ENCODE measurements at regions not wholly inside any gene's neighbourhood (a gene's known extent, or its start where the extent isn't known, plus 50 kb on each side); places are given as distances from the start of the nearest gene placed in this dataset.

GRCh38 chr1:82840192-82840591 lies 1039.5 kb downstream of the ADGRL2 start:
- peaks cover 13% of the 10 kb centered on the region for H3K4me1 ChIP-seq (ENCODE audit: control insufficient read depth, insufficient read depth, low read length, poor library complexity, severe bottlenecking)
- 86% methylated on average over 1 of the region's 2 CpGs; no CpG with 5 or more reads in 1 of the 2 experiments for WGBS, 2 experiments (ENCODE audit: insufficient coverage in 2 of 2)

DNA sequence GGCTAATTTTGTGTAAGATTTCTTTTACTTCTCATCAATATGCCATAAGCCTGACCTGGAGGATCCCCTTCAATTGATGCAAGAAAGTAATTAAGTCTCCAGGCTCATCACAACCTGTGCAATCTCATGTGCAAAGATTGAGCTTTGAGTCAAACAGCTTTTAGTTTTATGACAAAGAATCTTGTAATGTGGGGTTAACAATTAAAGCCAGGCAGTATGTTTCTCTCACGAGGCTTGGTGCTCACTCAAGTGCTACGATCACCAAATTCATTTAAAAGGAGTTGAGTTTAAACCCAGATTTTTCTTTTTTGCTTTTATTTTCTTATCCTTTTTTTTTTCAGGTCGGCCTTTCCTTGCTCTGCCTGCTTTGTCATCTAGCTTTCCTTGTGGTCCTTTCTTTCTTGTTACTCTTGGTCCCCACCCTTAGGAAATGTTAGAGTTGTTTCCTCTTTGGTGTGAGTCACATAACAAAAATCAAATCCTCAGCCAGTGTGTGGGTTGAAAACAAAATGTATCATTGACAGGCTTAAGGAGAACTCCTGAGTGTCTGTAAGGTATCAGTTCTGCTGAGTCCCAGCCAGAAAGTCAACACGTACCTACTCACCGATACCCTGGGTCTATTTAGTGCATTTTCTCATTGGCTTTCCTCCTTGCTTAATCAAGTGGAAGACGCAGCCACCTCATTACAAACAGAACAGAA lies 1037.2 kb downstream of the ADGRL2 start:
- H3K36me3 ChIP-seq (ENCODE audit: control insufficient read depth, insufficient read depth, low read length): no peaks in the 10 kb centered on the region
- H3K4me1 ChIP-seq (ENCODE audit: control insufficient read depth, insufficient read depth, low read length, poor library complexity, severe bottlenecking): peaks cover 13% of the 10 kb centered on the region
- peak overlapping the region; percentile 42 for H3K27ac ChIP-seq (ENCODE audit: low read depth, low read length, severe bottlenecking)
- WGBS, 2 experiments (ENCODE audit: insufficient coverage in 2 of 2): 78 to 79% methylated on average over 4 to 5 of the region's 6 CpGs
- H3K9me3 ChIP-seq (ENCODE audit: control insufficient read depth, low read length): no peaks in the 10 kb centered on the region
- no peak overlapping the region for H3K4me3 ChIP-seq (ENCODE audit: extremely low read depth, insufficient read depth, low read length, poor library complexity, severe bottlenecking)

More at GRCh38 chr1:82840192-82840591, 1039.5 kb downstream of the ADGRL2 start:
- Histone ChIP-seq H3K4me3 (ENCODE audit: extremely low read depth, insufficient read depth, low read length, poor library complexity, severe bottlenecking) (no peak overlapping the region), H3K27ac (ENCODE audit: low read depth, low read length, severe bottlenecking) (no peak overlapping the region), H3K36me3 (ENCODE audit: control insufficient read depth, insufficient read depth, low read length) (no peaks in the 10 kb centered on the region), H3K9me3 (ENCODE audit: control insufficient read depth, low read length) (no peaks in the 10 kb centered on the region)

GRCh38 chr1:82836973-82837680 lies 1036.4 kb downstream of the ADGRL2 start:
- no peak overlapping the region for H3K4me3 ChIP-seq (ENCODE audit: extremely low read depth, insufficient read depth, low read length, poor library complexity, severe bottlenecking)
- 93% methylated on average over 2 of the region's 4 CpGs; no CpG with 5 or more reads in 1 of the 2 experiments for WGBS, 2 experiments (ENCODE audit: insufficient coverage in 2 of 2)
- no peaks in the 10 kb centered on the region for H3K36me3 ChIP-seq (ENCODE audit: control insufficient read depth, insufficient read depth, low read length)
- H3K9me3 ChIP-seq (ENCODE audit: control insufficient read depth, low read length): no peaks in the 10 kb centered on the region
- H3K4me1 ChIP-seq (ENCODE audit: control insufficient read depth, insufficient read depth, low read length, poor library complexity, severe bottlenecking): peaks cover 13% of the 10 kb centered on the region
- H3K27ac ChIP-seq (ENCODE audit: low read depth, low read length, severe bottlenecking): no peak overlapping the region

DNA sequence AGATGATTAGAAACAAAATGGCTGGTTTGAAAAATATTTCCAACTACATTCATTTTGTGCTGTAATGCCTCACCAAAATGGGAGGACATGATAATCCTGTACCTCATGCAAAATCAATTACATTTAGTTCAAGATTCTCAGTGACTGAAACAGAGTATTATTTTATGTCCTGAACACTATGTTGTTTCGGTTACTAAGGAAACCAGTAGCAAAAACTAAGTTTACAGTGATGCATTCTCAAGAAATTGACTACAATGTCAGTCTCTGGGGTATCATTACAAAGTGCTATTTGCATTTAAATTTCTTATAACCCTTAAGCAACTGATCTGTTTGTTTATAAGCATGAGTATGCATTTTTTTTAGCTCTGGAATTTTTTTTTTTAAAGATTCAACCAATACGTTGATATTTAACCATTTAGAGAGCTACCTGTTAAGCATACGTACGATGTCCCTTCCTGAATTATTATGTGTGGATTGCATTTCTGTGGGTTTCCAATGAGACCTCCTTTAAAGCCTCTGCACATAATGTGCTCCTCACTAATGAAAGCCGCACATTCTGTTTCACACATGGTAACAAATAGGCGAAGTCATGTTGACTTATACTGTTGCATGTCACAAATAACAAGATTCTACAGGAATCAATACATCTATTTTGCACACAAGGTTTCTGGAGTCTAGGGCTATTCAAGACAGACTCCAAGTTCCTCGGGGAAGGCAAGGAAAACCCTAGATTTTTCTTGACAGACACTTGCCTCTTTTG lies 1035.7 kb downstream of the ADGRL2 start:
- H3K4me1 ChIP-seq (ENCODE audit: control insufficient read depth, insufficient read depth, low read length, poor library complexity, severe bottlenecking): peaks cover 13% of the 10 kb centered on the region
- no peaks in the 10 kb centered on the region for H3K36me3 ChIP-seq (ENCODE audit: control insufficient read depth, insufficient read depth, low read length)
- H3K27ac ChIP-seq (ENCODE audit: low read depth, low read length, severe bottlenecking): no peak overlapping the region
- no peak overlapping the region for H3K4me3 ChIP-seq (ENCODE audit: extremely low read depth, insufficient read depth, low read length, poor library complexity, severe bottlenecking)
- no peaks in the 10 kb centered on the region for H3K9me3 ChIP-seq (ENCODE audit: control insufficient read depth, low read length)
- whole genome bisulfite sequencing, 2 experiments (ENCODE audit: insufficient coverage in 2 of 2): 90 to 100% methylated on average over 2 to 4 of the region's 7 CpGs

DNA sequence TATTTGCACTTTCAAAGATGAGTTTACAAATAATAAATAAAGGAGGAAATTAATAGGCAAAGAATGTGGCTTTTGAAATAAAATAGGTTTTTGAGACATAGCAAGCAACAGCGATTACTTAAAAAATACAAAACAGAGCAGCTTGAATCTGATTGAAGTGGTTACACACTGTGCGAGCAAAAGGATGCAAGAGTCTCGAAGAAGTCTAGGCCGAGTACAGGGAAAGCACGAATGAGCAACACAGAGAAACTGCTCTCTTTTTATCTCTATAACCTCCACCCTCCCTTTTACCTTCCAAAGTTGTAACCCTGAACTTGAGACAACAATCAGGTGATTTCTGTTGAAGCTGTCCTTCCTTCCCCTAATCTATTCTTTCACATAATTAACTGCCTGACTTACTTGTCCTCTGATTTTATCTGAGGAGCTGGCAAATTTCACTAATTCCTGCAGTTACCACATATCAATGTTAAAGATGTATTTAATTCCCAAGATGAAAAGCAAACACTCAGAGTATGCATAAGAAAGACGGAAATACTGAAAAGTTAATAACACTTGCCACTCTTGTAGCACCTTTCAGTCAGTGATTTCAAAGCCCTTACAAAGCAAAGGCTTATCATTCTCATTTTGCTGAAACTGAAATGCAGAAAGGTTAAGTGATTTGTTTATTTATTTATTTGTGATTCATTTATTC lies 1030.1 kb downstream of the ADGRL2 start:
- WGBS, 2 experiments (ENCODE audit: insufficient coverage in 2 of 2): 80 to 94% methylated on average over 1 to 4 of the region's 6 CpGs

GRCh38 chr1:82829527-82829926 lies 1028.8 kb downstream of the ADGRL2 start:
- no peaks in the 10 kb centered on the region for H3K36me3 ChIP-seq (ENCODE audit: control insufficient read depth, insufficient read depth, low read length)
- H3K27ac ChIP-seq (ENCODE audit: low read depth, low read length, severe bottlenecking): no peak overlapping the region
- WGBS, 2 experiments (ENCODE audit: insufficient coverage in 2 of 2): 86% methylated on average over 1 of the region's 1 CpG; no CpG with 5 or more reads in 1 of the 2 experiments
- H3K4me3 ChIP-seq (ENCODE audit: extremely low read depth, insufficient read depth, low read length, poor library complexity, severe bottlenecking): no peak overlapping the region
- H3K9me3 ChIP-seq (ENCODE audit: control insufficient read depth, low read length): no peaks in the 10 kb centered on the region
- H3K4me1 ChIP-seq (ENCODE audit: control insufficient read depth, insufficient read depth, low read length, poor library complexity, severe bottlenecking): no peaks in the 10 kb centered on the region

More for the DNA sequence above, 1030.1 kb downstream of the ADGRL2 start:
- Histone ChIP-seq H3K4me1 (ENCODE audit: control insufficient read depth, insufficient read depth, low read length, poor library complexity, severe bottlenecking) (no peaks in the 10 kb centered on the region), H3K4me3 (ENCODE audit: extremely low read depth, insufficient read depth, low read length, poor library complexity, severe bottlenecking) (no peak overlapping the region), H3K36me3 (ENCODE audit: control insufficient read depth, insufficient read depth, low read length) (no peaks in the 10 kb centered on the region), H3K27ac (ENCODE audit: low read depth, low read length, severe bottlenecking) (no peak overlapping the region), H3K9me3 (ENCODE audit: control insufficient read depth, low read length) (no peaks in the 10 kb centered on the region)

DNA sequence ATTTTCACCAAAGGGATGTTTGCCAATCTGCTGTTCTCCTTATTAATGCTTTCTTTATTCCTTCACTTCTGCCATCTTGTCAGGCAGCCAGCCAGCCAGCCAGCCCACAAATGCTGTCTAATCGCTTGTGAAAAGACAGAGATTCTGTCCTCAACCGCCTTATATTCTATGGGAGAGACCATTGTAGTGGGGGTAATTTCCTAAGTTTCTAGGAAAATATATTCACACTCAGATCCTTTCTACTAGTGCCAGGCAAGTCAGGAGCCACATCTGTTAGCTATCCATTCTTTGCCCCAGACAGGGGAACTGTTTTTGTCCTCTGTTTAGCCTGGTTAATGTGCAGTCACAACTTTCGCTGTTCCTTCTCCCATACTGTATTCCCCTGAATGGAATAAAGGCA lies 1023.1 kb downstream of the ADGRL2 start:
- no CpG with 5 or more reads among the region's 3 CpGs for WGBS, 2 experiments (ENCODE audit: insufficient coverage in 2 of 2)
- Histone ChIP-seq H3K4me3 (ENCODE audit: extremely low read depth, insufficient read depth, low read length, poor library complexity, severe bottlenecking) (no peak overlapping the region), H3K4me1 (ENCODE audit: control insufficient read depth, insufficient read depth, low read length, poor library complexity, severe bottlenecking) (no peaks in the 10 kb centered on the region), H3K9me3 (ENCODE audit: control insufficient read depth, low read length) (no peaks in the 10 kb centered on the region), H3K27ac (ENCODE audit: low read depth, low read length, severe bottlenecking) (no peak overlapping the region), H3K36me3 (ENCODE audit: control insufficient read depth, insufficient read depth, low read length) (no peaks in the 10 kb centered on the region)

DNA sequence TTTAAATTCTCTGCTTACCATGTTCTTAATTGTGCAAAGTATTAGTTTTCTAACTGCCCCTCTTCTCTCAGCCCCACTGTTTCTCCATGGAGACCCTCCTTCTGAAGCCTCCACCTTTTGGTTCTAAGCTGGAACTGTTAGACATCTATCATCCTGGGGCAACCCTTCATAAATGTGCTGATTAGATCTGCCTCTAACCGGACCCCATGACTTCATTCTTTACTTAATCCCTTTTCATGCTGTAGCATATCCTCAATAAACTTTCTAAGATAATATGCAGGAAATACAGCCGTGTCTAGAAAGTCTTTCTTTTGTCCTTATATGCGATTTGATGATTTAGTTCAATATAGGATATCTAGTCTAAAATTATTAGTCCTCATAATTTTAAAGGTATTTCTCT lies 1020.1 kb downstream of the ADGRL2 start:
- 40 to 100% methylated on average over 1 of the region's 3 CpGs for whole genome bisulfite sequencing, 2 experiments (ENCODE audit: insufficient coverage in 2 of 2)
- no peak overlapping the region for H3K27ac ChIP-seq (ENCODE audit: low read depth, low read length, severe bottlenecking)
- H3K36me3 ChIP-seq (ENCODE audit: control insufficient read depth, insufficient read depth, low read length): no peaks in the 10 kb centered on the region
- H3K4me3 ChIP-seq (ENCODE audit: extremely low read depth, insufficient read depth, low read length, poor library complexity, severe bottlenecking): no peak overlapping the region
- H3K4me1 ChIP-seq (ENCODE audit: control insufficient read depth, insufficient read depth, low read length, poor library complexity, severe bottlenecking): no peaks in the 10 kb centered on the region
- no peaks in the 10 kb centered on the region for H3K9me3 ChIP-seq (ENCODE audit: control insufficient read depth, low read length)

GRCh38 chr1:82819234-82819633 lies 1018.5 kb downstream of the ADGRL2 start:
- no peaks in the 10 kb centered on the region for H3K36me3 ChIP-seq (ENCODE audit: control insufficient read depth, insufficient read depth, low read length)
- H3K27ac ChIP-seq (ENCODE audit: low read depth, low read length, severe bottlenecking): no peak overlapping the region
- no peak overlapping the region for H3K4me3 ChIP-seq (ENCODE audit: extremely low read depth, insufficient read depth, low read length, poor library complexity, severe bottlenecking)
- WGBS, 2 experiments (ENCODE audit: insufficient coverage in 2 of 2): no CpG with 5 or more reads among the region's 1 CpG
- H3K9me3 ChIP-seq (ENCODE audit: control insufficient read depth, low read length): no peaks in the 10 kb centered on the region
- H3K4me1 ChIP-seq (ENCODE audit: control insufficient read depth, insufficient read depth, low read length, poor library complexity, severe bottlenecking): no peaks in the 10 kb centered on the region

DNA sequence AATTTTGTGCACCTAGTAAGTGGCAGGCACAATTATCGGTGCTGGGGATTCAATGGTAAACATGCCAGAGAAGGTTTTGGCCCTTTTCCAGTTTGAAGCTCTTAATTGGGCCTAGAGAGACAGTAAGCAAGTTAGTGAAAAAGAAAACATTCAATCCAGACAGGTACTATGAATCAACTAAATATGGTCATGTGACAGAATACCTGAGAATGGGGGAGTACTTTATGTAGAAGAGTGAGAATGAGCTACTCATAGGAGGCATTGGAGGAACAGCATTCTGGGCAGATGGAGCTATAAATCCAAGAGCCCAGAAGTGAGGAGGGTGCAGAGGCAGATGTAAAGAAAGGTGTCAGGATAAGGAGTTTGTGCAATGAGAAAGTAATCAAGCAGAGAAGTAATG lies 1017.9 kb downstream of the ADGRL2 start:
- 100% methylated on average over 1 of the region's 1 CpG; no CpG with 5 or more reads in 1 of the 2 experiments for WGBS, 2 experiments (ENCODE audit: insufficient coverage in 2 of 2)
- Histone ChIP-seq H3K9me3 (ENCODE audit: control insufficient read depth, low read length) (no peaks in the 10 kb centered on the region), H3K27ac (ENCODE audit: low read depth, low read length, severe bottlenecking) (no peak overlapping the region), H3K4me1 (ENCODE audit: control insufficient read depth, insufficient read depth, low read length, poor library complexity, severe bottlenecking) (no peaks in the 10 kb centered on the region), H3K4me3 (ENCODE audit: extremely low read depth, insufficient read depth, low read length, poor library complexity, severe bottlenecking) (no peak overlapping the region), H3K36me3 (ENCODE audit: control insufficient read depth, insufficient read depth, low read length) (no peaks in the 10 kb centered on the region)

All from mesodermal cell (in vitro differentiated cells).